ENCODE measurements at regions not wholly inside any gene's neighbourhood (a gene's known extent, or its start where the extent isn't known, plus 50 kb on each side); places are given as distances from the start of the nearest gene placed in this dataset.

- DNase-seq: no peak
- Mint-ChIP-seq H3K4me1 (no peaks in the 10 kb centered on the region), H3K36me3 (ENCODE audit: low read depth) (peaks cover 1% of the 10 kb centered on the region), H3K27ac (no peak overlapping the region), H3K4me3 (no peak overlapping the region), H3K9me3 (peaks cover 23% of the 10 kb centered on the region), H3K27me3 (peaks cover 10% of the 10 kb centered on the region)
- intact Hi-C loops (cut with micrococcal nuclease): no loop called here
These were observed 52.0 kb upstream of the FGGY start for GRCh38 chr1:59244891-59245290.
